ENCODE measurements at regions not wholly inside any gene's neighbourhood (a gene's known extent, or its start where the extent isn't known, plus 50 kb on each side); places are given as distances from the start of the nearest gene placed in this dataset.

GRCh38 chr10:123249894-123250293 lies 95.7 kb downstream of the BUB3 start (continued):
- TF ChIP-seq CHD7 (IDR thresholded peaks at IDR 0.05; ENCODE audit: insufficient replicate concordance, low read length) (no peak), YY1 (IDR thresholded peaks at IDR 0.05; ENCODE audit: low read depth, low read length) (no peak), RFX5 (IDR thresholded peaks at IDR 0.05; ENCODE audit: borderline replicate concordance, low read depth, low read length) (no peak), JUND (IDR thresholded peaks at IDR 0.05; ENCODE audit: low read length) (no peak), ZNF274 (IDR thresholded peaks at IDR 0.05; ENCODE audit: borderline replicate concordance, extremely low read depth, low read length) (no peak), JUN (IDR thresholded peaks at IDR 0.05; ENCODE audit: low read depth, low read length) (no peak), CTCF (IDR thresholded peaks at IDR 0.05; ENCODE audit: control extremely low read depth in 1 of 3, insufficient read depth in 1 of 3, low read depth in 1 of 3, low read length in 3 of 3) (no peak), HDAC6 (IDR thresholded peaks at IDR 0.05; ENCODE audit: low read depth, low read length) (no peak), FOSL1 (IDR thresholded peaks at IDR 0.05; ENCODE audit: insufficient read depth, low read depth, low read length) (no peak), GABPA (IDR thresholded peaks at IDR 0.05; ENCODE audit: borderline replicate concordance, insufficient read depth, low read length) (no peak)

Data from H1 (cell line).